GM21390 (cell line): ENCODE measurements at regions not wholly inside any gene's neighbourhood (a gene's known extent, or its start where the extent isn't known, plus 50 kb on each side); places are given as distances from the start of the nearest gene placed in this dataset.

Source experiments
- ATAC-seq: cut with Tn5 transposase; IDR thresholded peaks from one replicate; pipeline ENCODE4 v1.9.1; 2021; ENCODE audit not compliant: unreplicated experiment

- ATAC-seq: no peak
Measured at GRCh38 chr14:98446508-98446907, 825.5 kb downstream of the BCL11B start.

GRCh38 chr14:98456231-98456630, 815.8 kb downstream of the BCL11B start:
- ATAC-seq: no peak

- no peak for ATAC-seq
Measured at GRCh38 chr14:98458702-98459101, 813.3 kb downstream of the BCL11B start.

GRCh38 chr14:98462908-98463307, 809.1 kb downstream of the BCL11B start:
- no peak for ATAC-seq

- no peak for ATAC-seq
Measured at GRCh38 chr14:98466807-98467206, 805.2 kb downstream of the BCL11B start.

- no peak for ATAC-seq
Measured at GRCh38 chr14:98470663-98471062, 801.3 kb downstream of the BCL11B start.

- ATAC-seq: no peak
Measured at GRCh38 chr14:98474900-98475299, 797.1 kb downstream of the BCL11B start.

- no peak for ATAC-seq
Measured at GRCh38 chr14:98477935-98478334, 794.1 kb downstream of the BCL11B start.

GRCh38 chr14:98489115-98489514, 782.9 kb downstream of the BCL11B start:
- ATAC-seq: no peak

GRCh38 chr14:98494582-98494981, 777.4 kb downstream of the BCL11B start:
- no peak for ATAC-seq

GRCh38 chr14:98498019-98498885, 773.7 kb downstream of the BCL11B start:
- ATAC-seq: no peak

- ATAC-seq: no peak
Measured at GRCh38 chr14:98501335-98501734, 770.7 kb downstream of the BCL11B start.

- ATAC-seq: no peak
Measured at GRCh38 chr14:98501836-98502235, 770.2 kb downstream of the BCL11B start.

- no peak for ATAC-seq
Measured at GRCh38 chr14:98503086-98503815, 768.7 kb downstream of the BCL11B start.

- no peak for ATAC-seq
Measured at GRCh38 chr14:98507264-98507663, 764.7 kb downstream of the BCL11B start.

- no peak for ATAC-seq
Measured at GRCh38 chr14:98510392-98510791, 761.6 kb downstream of the BCL11B start.

GRCh38 chr14:98512501-98513251, 759.3 kb downstream of the BCL11B start:
- ATAC-seq: no peak

- no peak for ATAC-seq
Measured at GRCh38 chr14:98513558-98513957, 758.4 kb downstream of the BCL11B start.

- no peak for ATAC-seq
Measured at GRCh38 chr14:98514016-98514415, 758.0 kb downstream of the BCL11B start.

GRCh38 chr14:98536256-98536655, 735.7 kb downstream of the BCL11B start:
- no peak for ATAC-seq

- no peak for ATAC-seq
Measured at GRCh38 chr14:98542316-98542715, 729.7 kb downstream of the BCL11B start.

- no peak for ATAC-seq
Measured at GRCh38 chr14:98543074-98543473, 728.9 kb downstream of the BCL11B start.
